Fibroblast of lung (primary cell): ENCODE measurements at regions not wholly inside any gene's neighbourhood (a gene's known extent, or its start where the extent isn't known, plus 50 kb on each side); places are given as distances from the start of the nearest gene placed in this dataset.

Experiments used
- DNase-seq, 2 donors: peaks; one replicate each; pipeline versions ENCODE4 v3.0.0 to v3.0.0-alpha.2; 2010; ENCODE audit warnings: low read depth in 2 of 2
- H2AFZ ChIP-seq: 2 replicates; pipeline ENCODE4 v1.5.1; 2012; ENCODE audit warnings: low read length, control low read depth, inconsistent platforms
- H3K27ac ChIP-seq: 2 replicates; pipeline ENCODE4 v1.5.1; 2011; ENCODE audit warnings: low read length, control low read depth; ENCODE audit not compliant: insufficient read depth
- H3K27me3 ChIP-seq: 2 replicates; pipeline ENCODE4 v1.5.1; 2011; ENCODE audit warnings: mild to moderate bottlenecking, low read length; ENCODE audit not compliant: control insufficient read depth, insufficient read depth
- H3K36me3 ChIP-seq: 2 replicates; pipeline ENCODE4 v1.5.1; 2011; ENCODE audit warnings: low read length; ENCODE audit not compliant: control insufficient read depth, insufficient read depth
- H3K4me1 ChIP-seq: 2 replicates; pipeline ENCODE4 v1.5.1; 2011; ENCODE audit warnings: low read length; ENCODE audit not compliant: control insufficient read depth, insufficient read depth; ENCODE audit errors: extremely low read depth
- H3K4me2 ChIP-seq: 2 replicates; pipeline ENCODE4 v1.5.1; 2011; ENCODE audit warnings: low read length, control low read depth; ENCODE audit not compliant: insufficient read depth; ENCODE audit errors: extremely low read depth
- H3K4me3 ChIP-seq, 4 experiments: fragments of 200-600 bp in 1 of 4; sonication (generic) in 1 of 4; replicated peaks in 1 of 4; 2 replicates each; pipeline ENCODE4 v1.5.1; 2011 to 2016; ENCODE audit warnings: low read length in 4 of 4, low read depth in 3 of 4, mild to moderate bottlenecking in 3 of 4, control low read depth in 2 of 4, inconsistent platforms in 1 of 4, mixed read lengths in 1 of 4; ENCODE audit not compliant: insufficient read depth in 1 of 4; ENCODE audit errors: control extremely low read depth in 1 of 4
- H3K79me2 ChIP-seq: 2 replicates; pipeline ENCODE4 v1.5.1; 2012; ENCODE audit warnings: mild to moderate bottlenecking, low read length, inconsistent platforms; ENCODE audit not compliant: control insufficient read depth, insufficient read depth
- H3K9ac ChIP-seq: 2 replicates; pipeline ENCODE4 v1.5.1; 2011; ENCODE audit warnings: mild to moderate bottlenecking, low read length, control low read depth; ENCODE audit not compliant: insufficient read depth
- H3K9me3 ChIP-seq: 2 replicates; pipeline ENCODE4 v1.5.1; 2012; ENCODE audit warnings: low read depth, low read length; ENCODE audit not compliant: control insufficient read depth, insufficient read depth
- H4K20me1 ChIP-seq: 2 replicates; pipeline ENCODE4 v1.5.1; 2011; ENCODE audit warnings: low read length; ENCODE audit not compliant: control insufficient read depth, insufficient read depth; ENCODE audit errors: extremely low read depth
- CTCF ChIP-seq, 2 donors: IDR thresholded peaks in 1 of 2; conservative IDR thresholded peaks in 1 of 2; 1 replicate in 1 of 2; 2 replicates in 1 of 2; pipeline ENCODE4 v1.5.1; 2011 to 2012; ENCODE audit warnings: low read length in 2 of 2, control low read depth in 1 of 2, inconsistent platforms in 1 of 2, low read depth in 1 of 2, mild to moderate bottlenecking in 1 of 2
- EZH2 ChIP-seq: IDR thresholded peaks from 2 replicates; pipeline ENCODE4 v1.5.1; 2012; ENCODE audit warnings: low read length, control low read depth, mild to moderate bottlenecking; ENCODE audit errors: missing control alignments

GRCh38 chr10:10538326-10538725 is 479.3 kb upstream of the CELF2 start:
- Histone ChIP-seq H3K9me3 (no peaks in the 10 kb centered on the region), H3K79me2 (no peaks in the 10 kb centered on the region), H3K4me1 (no peaks in the 10 kb centered on the region), H3K4me3 (no peak overlapping the region), H4K20me1 (no peaks in the 10 kb centered on the region), H3K27me3 (no peaks in the 10 kb centered on the region), H3K27ac (no peak overlapping the region), H2AFZ (no peak overlapping the region), H3K4me2 (no peak overlapping the region), H3K36me3 (no peaks in the 10 kb centered on the region), H3K9ac (no peak overlapping the region)
- DNase-seq = no peak
- no peak for TF ChIP-seq EZH2

- Histone ChIP-seq H3K27ac (no peak overlapping the region), H2AFZ (no peak overlapping the region), H3K27me3 (no peaks in the 10 kb centered on the region), H3K4me2 (no peak overlapping the region), H4K20me1 (no peaks in the 10 kb centered on the region), H3K79me2 (no peaks in the 10 kb centered on the region), H3K36me3 (no peaks in the 10 kb centered on the region), H3K4me1 (no peaks in the 10 kb centered on the region), H3K9ac (no peak overlapping the region), H3K4me3 (no peak overlapping the region), H3K9me3 (no peaks in the 10 kb centered on the region)
- DNase-seq = no peak
- TF ChIP-seq CTCF (conservative IDR thresholded peaks at IDR 0.05 in 1 of 2, IDR thresholded peaks at IDR 0.05 in 1 of 2; ENCODE audit: low read depth in 1 of 2, low read length in 2 of 2) = no peak
- no peak for TF ChIP-seq EZH2
Observed at GRCh38 chr10:10540398-10540797, 477.3 kb upstream of the CELF2 start.

- no peak overlapping the region for H2AFZ ChIP-seq
- no peak overlapping the region for H3K4me3 ChIP-seq
- no peaks in the 10 kb centered on the region for H3K36me3 ChIP-seq
- H3K79me2 ChIP-seq = no peaks in the 10 kb centered on the region
- TF ChIP-seq EZH2 = no peak
- H3K4me1 ChIP-seq = no peaks in the 10 kb centered on the region
- no peaks in the 10 kb centered on the region for H3K9me3 ChIP-seq
- no peak overlapping the region for H3K9ac ChIP-seq
- no peak overlapping the region for H3K4me2 ChIP-seq
- DNase-seq = peak; percentile 2 to 62
- no peak overlapping the region for H3K27ac ChIP-seq
- H3K27me3 ChIP-seq = no peaks in the 10 kb centered on the region
- no peaks in the 10 kb centered on the region for H4K20me1 ChIP-seq
Observed at GRCh38 chr10:10542477-10542876, 475.2 kb upstream of the CELF2 start.

- Histone ChIP-seq H3K4me2 (no peak overlapping the region), H3K79me2 (no peaks in the 10 kb centered on the region), H4K20me1 (no peaks in the 10 kb centered on the region), H3K4me3 (no peak overlapping the region), H3K27me3 (no peaks in the 10 kb centered on the region), H3K27ac (no peak overlapping the region), H2AFZ (no peak overlapping the region), H3K36me3 (no peaks in the 10 kb centered on the region), H3K9me3 (no peaks in the 10 kb centered on the region), H3K4me1 (no peaks in the 10 kb centered on the region), H3K9ac (no peak overlapping the region)
- TF ChIP-seq CTCF (conservative IDR thresholded peaks at IDR 0.05 in 1 of 2, IDR thresholded peaks at IDR 0.05 in 1 of 2; ENCODE audit: low read depth in 1 of 2, low read length in 2 of 2) (no peak), EZH2 (no peak)
- no peak for DNase-seq
Observed at GRCh38 chr10:10544890-10545289, 472.8 kb upstream of the CELF2 start.
